ENCODE measurements at regions not wholly inside any gene's neighbourhood (a gene's known extent, or its start where the extent isn't known, plus 50 kb on each side); places are given as distances from the start of the nearest gene placed in this dataset.

- no peak for DNase-seq
Measured at GRCh38 chr14:98146416-98146815, 1125.6 kb downstream of the BCL11B start.

GRCh38 chr14:98154254-98154653 lies 1117.7 kb downstream of the BCL11B start:
- no peak for DNase-seq

- no peak for DNase-seq
Measured at GRCh38 chr14:98156411-98156810, 1115.6 kb downstream of the BCL11B start.

GRCh38 chr14:98160901-98161300 lies 1111.1 kb downstream of the BCL11B start:
- no peak for DNase-seq

- DNase-seq, result no peak
Measured at GRCh38 chr14:98161356-98161755, 1110.6 kb downstream of the BCL11B start.

- DNase-seq, result no peak
Measured at GRCh38 chr14:98162856-98163805, 1108.9 kb downstream of the BCL11B start.

GRCh38 chr14:98163873-98164272 lies 1108.1 kb downstream of the BCL11B start:
- no peak for DNase-seq

- DNase-seq, result no peak
Measured at GRCh38 chr14:98165976-98166375, 1106.0 kb downstream of the BCL11B start.

- no peak for DNase-seq
Measured at GRCh38 chr14:98167275-98167674, 1104.7 kb downstream of the BCL11B start.

- no peak for DNase-seq
Measured at GRCh38 chr14:98167705-98168104, 1104.3 kb downstream of the BCL11B start.

- no peak for DNase-seq
Measured at GRCh38 chr14:98168211-98168985, 1103.6 kb downstream of the BCL11B start.

GRCh38 chr14:98169170-98169587 lies 1102.8 kb downstream of the BCL11B start:
- DNase-seq, result peak; percentile 57

GRCh38 chr14:98170575-98170974 lies 1101.4 kb downstream of the BCL11B start:
- DNase-seq, result no peak

- no peak for DNase-seq
Measured at GRCh38 chr14:98171654-98172053, 1100.3 kb downstream of the BCL11B start.

- no peak for DNase-seq
Measured at GRCh38 chr14:98172243-98172778, 1099.7 kb downstream of the BCL11B start.

- no peak for DNase-seq
Measured at GRCh38 chr14:98173305-98173704, 1098.7 kb downstream of the BCL11B start.

GRCh38 chr14:98174041-98174440 lies 1098.0 kb downstream of the BCL11B start:
- no peak for DNase-seq

- no peak for DNase-seq
Measured at GRCh38 chr14:98175436-98175835, 1096.6 kb downstream of the BCL11B start.

GRCh38 chr14:98175881-98176280 lies 1096.1 kb downstream of the BCL11B start:
- no peak for DNase-seq

GRCh38 chr14:98176892-98177291 lies 1095.1 kb downstream of the BCL11B start:
- no peak for DNase-seq

GRCh38 chr14:98177551-98177950 lies 1094.4 kb downstream of the BCL11B start:
- DNase-seq, result peak; percentile 75

GRCh38 chr14:98181241-98181640 lies 1090.8 kb downstream of the BCL11B start:
- no peak for DNase-seq

GRCh38 chr14:98181768-98182167 lies 1090.2 kb downstream of the BCL11B start:
- DNase-seq, result no peak

All from stimulated activated naive CD4-positive, alpha-beta T cell treated with Interleukin-2 at 50 U/mL for 16 hours (primary cell).